WTC11 (cell line): ENCODE measurements at regions not wholly inside any gene's neighbourhood (a gene's known extent, or its start where the extent isn't known, plus 50 kb on each side); places are given as distances from the start of the nearest gene placed in this dataset.

ENCODE experiments used
- ATAC-seq: fragments of 200-7000 bp; cut with Tn5 transposase; 2 replicates; pipeline ENCODE4 v1.10.0; 2021; ENCODE audit warnings: mild to moderate bottlenecking, moderate library complexity
- CTCF ChIA-PET: fragments of 300-600 bp; sonication (Branson Sonifier 250); formaldehyde crosslinking; loops from one replicate; lab custom pipeline; 2021; ENCODE audit warnings: antibody characterized with exemption; lab: Charles Lee
- POLR2A ChIA-PET: fragments of 350-600 bp; sonication (Branson Sonifier 250); formaldehyde crosslinking; loops from one replicate; lab custom pipeline; 2021; ENCODE audit warnings: antibody characterized with exemption; lab: Charles Lee
- DNase-seq: peaks from one replicate; pipeline ENCODE4 v3.0.0; 2021; ENCODE audit warnings: low spot score
- H3K27ac Mint-ChIP-seq: 2 replicates; pipeline ENCODE4 v1.8.0; 2021; ENCODE audit warnings: mixed read lengths
- H3K27me3 Mint-ChIP-seq: 2 replicates; pipeline ENCODE4 v1.8.0; 2021; ENCODE audit warnings: low read depth, mild to moderate bottlenecking, moderate library complexity, mixed read lengths
- H3K36me3 Mint-ChIP-seq: 2 replicates; pipeline ENCODE4 v1.8.0; 2021; ENCODE audit warnings: mixed read lengths
- H3K4me1 Mint-ChIP-seq: 2 replicates; pipeline ENCODE4 v1.8.0; 2022; ENCODE audit warnings: mixed read lengths
- H3K4me3 Mint-ChIP-seq: 2 replicates; pipeline ENCODE4 v1.8.0; 2021; ENCODE audit warnings: mild to moderate bottlenecking, moderate library complexity, mixed read lengths
- H3K9me3 Mint-ChIP-seq: 2 replicates; pipeline ENCODE4 v1.8.0; 2021; ENCODE audit warnings: mixed read lengths
- CREB1 ChIP-seq: sonication (generic); formaldehyde crosslinking; IDR thresholded peaks from 2 replicates; pipeline ENCODE4 v1.8.0; 2023; ENCODE audit warnings: mild to moderate bottlenecking, missing genetic modification reagents
- CREM ChIP-seq: sonication (generic); formaldehyde crosslinking; IDR thresholded peaks from 2 replicates; pipeline ENCODE4 v1.8.1; 2022; ENCODE audit warnings: mild to moderate bottlenecking, missing genetic modification reagents, moderate library complexity
- ELF4 ChIP-seq: sonication (generic); formaldehyde crosslinking; IDR thresholded peaks from 2 replicates; pipeline ENCODE4 v1.8.1; 2022; ENCODE audit warnings: low read depth, mild to moderate bottlenecking, moderate library complexity, missing genetic modification reagents
- ESRRA ChIP-seq: sonication (generic); formaldehyde crosslinking; IDR thresholded peaks from 2 replicates; pipeline ENCODE4 v1.8.1; 2022; ENCODE audit warnings: mild to moderate bottlenecking, missing genetic modification reagents, borderline replicate concordance
- FOXK1 ChIP-seq: sonication (generic); formaldehyde crosslinking; IDR thresholded peaks from 2 replicates; pipeline ENCODE4 v1.8.0; 2022; ENCODE audit warnings: mild to moderate bottlenecking, moderate library complexity, missing genetic modification reagents
- GABPB1 ChIP-seq: sonication (generic); formaldehyde crosslinking; IDR thresholded peaks from 2 replicates; pipeline ENCODE4 v1.8.1; 2023; ENCODE audit warnings: mild to moderate bottlenecking, missing genetic modification reagents
- GRHL2 ChIP-seq: fragments of 250-450 bp; sonication (Bioruptor Pico); IDR thresholded peaks from 2 replicates; pipeline ENCODE4 v1.8.0; 2022; ENCODE audit warnings: mild to moderate bottlenecking, moderate library complexity; ENCODE audit not compliant: insufficient replicate concordance, severe bottlenecking
- GTF2I ChIP-seq: fragments of 250-450 bp; sonication (Bioruptor Pico); conservative IDR thresholded peaks from 2 replicates; pipeline ENCODE4 v1.4.0; 2021; ENCODE audit warnings: mild to moderate bottlenecking
- JAZF1 ChIP-seq: fragments of 250-450 bp; sonication (Bioruptor Pico); IDR thresholded peaks from 2 replicates; pipeline ENCODE4 v1.9.0; 2021; ENCODE audit warnings: moderate library complexity, mild to moderate bottlenecking, inconsistent platforms
- JUN ChIP-seq: sonication (generic); formaldehyde crosslinking; IDR thresholded peaks from 2 replicates; pipeline ENCODE4 v1.8.0; 2023; ENCODE audit warnings: mild to moderate bottlenecking, missing genetic modification reagents
- KAT7 ChIP-seq: sonication (generic); formaldehyde crosslinking; IDR thresholded peaks from 2 replicates; pipeline ENCODE4 v1.8.1; 2023; ENCODE audit warnings: missing genetic modification reagents, mild to moderate bottlenecking, borderline replicate concordance
- NFYB ChIP-seq: sonication (generic); formaldehyde crosslinking; conservative IDR thresholded peaks from 2 replicates; pipeline ENCODE4 v1.8.0; 2022; ENCODE audit warnings: low read depth, missing genetic modification reagents
- NR1H2 ChIP-seq: sonication (generic); formaldehyde crosslinking; IDR thresholded peaks from 2 replicates; pipeline ENCODE4 v1.9.0; 2021; ENCODE audit warnings: mild to moderate bottlenecking, moderate library complexity, missing genetic modification reagents
- OVOL2 ChIP-seq: fragments of 250-450 bp; sonication (Bioruptor Pico); IDR thresholded peaks from 2 replicates; pipeline ENCODE4 v1.9.0; 2021; ENCODE audit warnings: mild to moderate bottlenecking, borderline replicate concordance
- TEAD4 ChIP-seq: sonication (generic); formaldehyde crosslinking; IDR thresholded peaks from 2 replicates; pipeline ENCODE4 v1.8.0; 2022; ENCODE audit warnings: mild to moderate bottlenecking, missing genetic modification reagents
- ZBTB21 ChIP-seq: sonication (generic); formaldehyde crosslinking; IDR thresholded peaks from 2 replicates; pipeline ENCODE4 v1.8.1; 2023; ENCODE audit warnings: mild to moderate bottlenecking, missing genetic modification reagents, borderline replicate concordance
- ZNF121 ChIP-seq: sonication (generic); formaldehyde crosslinking; IDR thresholded peaks from 2 replicates; pipeline ENCODE4 v1.8.0; 2023; ENCODE audit warnings: missing genetic modification reagents
- ZNF138 ChIP-seq: sonication (generic); formaldehyde crosslinking; conservative IDR thresholded peaks from 2 replicates; pipeline ENCODE4 v1.8.1; 2022; ENCODE audit warnings: mild to moderate bottlenecking, moderate library complexity, missing genetic modification reagents
- ZNF416 ChIP-seq: fragments of 250-450 bp; sonication (Bioruptor Pico); IDR thresholded peaks from 2 replicates; pipeline ENCODE4 v1.9.0; 2021; ENCODE audit warnings: mild to moderate bottlenecking, inconsistent platforms
- ZNF423 ChIP-seq: fragments of 250-450 bp; sonication (Bioruptor Pico); IDR thresholded peaks from 2 replicates; pipeline ENCODE4 v2.1.2; 2022; ENCODE audit warnings: mild to moderate bottlenecking, moderate library complexity
- TF ChIP-seq, protein P1 (sequence below): sonication (generic); formaldehyde crosslinking; IDR thresholded peaks from 2 replicates; pipeline ENCODE4 v1.8.0; 2022; ENCODE audit warnings: mild to moderate bottlenecking, missing genetic modification reagents
- TF ChIP-seq, protein P2 (sequence below): sonication (generic); formaldehyde crosslinking; IDR thresholded peaks from 2 replicates; pipeline ENCODE4 v1.8.1; 2023; ENCODE audit warnings: mild to moderate bottlenecking, missing genetic modification reagents, moderate library complexity
- TF ChIP-seq, protein P3 (sequence below): fragments of 250-450 bp; sonication (Bioruptor Pico); IDR thresholded peaks from 2 replicates; pipeline ENCODE4 v1.9.0; 2021; ENCODE audit warnings: moderate library complexity, mild to moderate bottlenecking, inconsistent platforms, borderline replicate concordance
- TF ChIP-seq, protein P4 (sequence below): sonication (generic); formaldehyde crosslinking; IDR thresholded peaks from 2 replicates; pipeline ENCODE4 v1.8.1; 2023; ENCODE audit warnings: mild to moderate bottlenecking, missing genetic modification reagents, borderline replicate concordance
- TF ChIP-seq, protein P5 (sequence below): sonication (generic); formaldehyde crosslinking; IDR thresholded peaks from 2 replicates; pipeline ENCODE4 v1.8.1; 2023; ENCODE audit warnings: mild to moderate bottlenecking, missing genetic modification reagents, moderate library complexity

DNA sequence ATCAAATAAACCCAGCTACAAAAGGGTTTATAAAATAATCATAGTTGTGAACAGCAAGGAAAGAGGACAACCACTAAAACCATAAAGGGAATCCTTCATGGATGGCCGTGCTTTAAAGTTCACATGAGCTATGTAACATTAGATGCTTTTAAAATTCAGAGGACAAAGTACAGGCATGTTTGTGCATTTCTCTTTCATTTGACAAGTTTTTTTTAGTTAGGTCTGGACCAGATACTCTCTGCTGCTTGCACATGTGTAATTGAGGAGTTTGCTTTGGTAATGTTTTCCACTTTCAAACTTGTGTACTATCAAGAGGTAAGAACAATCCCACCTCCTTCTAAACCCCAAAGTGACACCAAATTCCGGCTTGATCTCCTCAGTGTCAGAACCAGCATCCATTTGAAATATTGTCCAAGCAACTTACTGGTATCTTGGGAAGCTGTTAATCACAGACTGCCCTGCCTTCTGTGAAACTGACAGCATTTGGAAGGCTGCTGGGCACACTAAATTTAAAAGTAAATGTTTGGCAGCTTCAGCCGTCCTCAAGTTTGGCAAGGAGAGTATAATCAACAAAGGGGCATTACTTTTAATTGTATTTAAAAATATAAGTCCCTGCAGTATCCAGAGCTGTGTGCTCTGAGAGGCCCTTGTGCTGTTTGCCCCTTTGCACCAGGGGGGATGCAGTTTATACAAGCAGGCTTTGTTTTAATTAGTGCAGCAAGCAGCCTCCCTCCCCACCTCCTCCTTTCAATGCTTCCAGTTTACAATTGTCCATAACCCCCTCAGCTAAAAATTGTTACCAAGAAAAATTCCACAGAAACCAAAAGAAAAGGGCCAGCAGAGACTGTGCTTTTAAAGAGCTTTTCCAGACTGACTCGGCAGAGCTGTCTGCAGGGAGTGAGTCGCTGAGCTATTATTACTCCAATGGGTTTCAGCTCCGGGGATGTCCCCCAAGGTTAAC, 328.3 kb upstream of the MPDZ start (continued):
- TF ChIP-seq, protein P1, sequence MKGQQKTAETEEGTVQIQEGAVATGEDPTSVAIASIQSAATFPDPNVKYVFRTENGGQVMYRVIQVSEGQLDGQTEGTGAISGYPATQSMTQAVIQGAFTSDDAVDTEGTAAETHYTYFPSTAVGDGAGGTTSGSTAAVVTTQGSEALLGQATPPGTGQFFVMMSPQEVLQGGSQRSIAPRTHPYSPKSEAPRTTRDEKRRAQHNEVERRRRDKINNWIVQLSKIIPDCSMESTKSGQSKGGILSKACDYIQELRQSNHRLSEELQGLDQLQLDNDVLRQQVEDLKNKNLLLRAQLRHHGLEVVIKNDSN (CRISPR knock-in tag), result no peak

DNA sequence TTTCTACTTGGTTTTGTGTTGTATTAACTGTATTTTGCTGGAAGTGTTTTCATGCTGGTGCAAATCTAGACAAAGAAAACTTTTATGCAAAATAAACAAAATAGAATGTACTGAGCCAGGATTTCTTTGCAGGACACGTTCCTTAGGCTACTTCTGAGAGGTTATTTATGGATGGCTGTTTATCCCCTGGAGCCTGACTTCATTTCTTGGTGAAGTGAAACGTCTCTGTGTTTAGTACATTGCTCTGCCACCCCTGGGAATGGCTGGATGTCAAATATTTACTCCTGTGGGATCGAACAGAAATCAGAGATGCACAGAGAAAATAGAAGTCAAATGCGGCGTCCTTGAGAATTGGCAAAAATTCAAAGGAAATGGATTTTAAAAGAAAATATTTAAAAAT, 327.1 kb upstream of the MPDZ start:
- peaks cover 4% of the 10 kb centered on the region for H3K36me3 Mint-ChIP-seq
- ChIA-PET POLR2A (no interaction called here), CTCF (no interaction called here)
- H3K27me3 Mint-ChIP-seq, result no peaks in the 10 kb centered on the region
- peaks cover 40% of the 10 kb centered on the region for H3K4me1 Mint-ChIP-seq
- peaks cover 9% of the 10 kb centered on the region for H3K9me3 Mint-ChIP-seq
- H3K4me3 Mint-ChIP-seq, result no peak overlapping the region
- TF ChIP-seq GABPB1 (CRISPR knock-in tag), result no peak
- TF ChIP-seq, protein P2, sequence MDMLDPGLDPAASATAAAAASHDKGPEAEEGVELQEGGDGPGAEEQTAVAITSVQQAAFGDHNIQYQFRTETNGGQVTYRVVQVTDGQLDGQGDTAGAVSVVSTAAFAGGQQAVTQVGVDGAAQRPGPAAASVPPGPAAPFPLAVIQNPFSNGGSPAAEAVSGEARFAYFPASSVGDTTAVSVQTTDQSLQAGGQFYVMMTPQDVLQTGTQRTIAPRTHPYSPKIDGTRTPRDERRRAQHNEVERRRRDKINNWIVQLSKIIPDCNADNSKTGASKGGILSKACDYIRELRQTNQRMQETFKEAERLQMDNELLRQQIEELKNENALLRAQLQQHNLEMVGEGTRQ (CRISPR knock-in tag), result no peak
- no peak for TF ChIP-seq GRHL2
- TF ChIP-seq GTF2I (CRISPR knock-in tag), result no peak
- TF ChIP-seq, protein P3, sequence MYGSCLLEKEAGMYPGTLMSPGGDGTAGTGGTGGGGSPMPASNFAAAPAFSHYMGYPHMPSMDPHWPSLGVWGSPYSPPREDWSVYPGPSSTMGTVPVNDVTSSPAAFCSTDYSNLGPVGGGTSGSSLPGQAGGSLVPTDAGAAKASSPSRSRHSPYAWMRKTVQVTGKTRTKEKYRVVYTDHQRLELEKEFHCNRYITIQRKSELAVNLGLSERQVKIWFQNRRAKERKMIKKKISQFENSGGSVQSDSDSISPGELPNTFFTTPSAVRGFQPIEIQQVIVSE (CRISPR knock-in tag), result no peak
- TF ChIP-seq ZNF121 (CRISPR knock-in tag), result no peak
- no peak for TF ChIP-seq NR1H2 (CRISPR knock-in tag)
- H3K27ac Mint-ChIP-seq, result no peak overlapping the region
- ATAC-seq (no peak), DNase-seq (no peak)

DNA sequence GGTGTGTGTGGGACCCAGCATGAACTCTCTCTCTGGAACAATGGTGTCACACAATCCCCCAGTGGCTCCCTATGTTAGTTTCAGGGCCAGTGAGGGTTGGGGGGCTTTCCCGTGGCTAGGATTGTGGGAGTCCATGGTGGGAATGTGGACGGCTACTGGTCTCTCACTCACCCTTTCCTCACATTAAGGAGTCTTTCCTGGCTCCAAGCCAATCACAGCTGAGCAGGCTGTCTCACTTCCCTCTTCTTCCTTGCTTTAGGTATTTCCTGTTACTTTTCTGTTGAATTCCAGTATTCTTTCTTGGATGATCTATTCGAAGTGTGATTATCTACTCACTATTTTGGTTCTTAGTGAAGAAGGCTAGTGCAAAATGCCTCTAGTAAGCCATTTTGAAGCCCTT, 324.4 kb upstream of the MPDZ start:
- ATAC-seq (no peak), DNase-seq (no peak)
- H3K27me3 Mint-ChIP-seq, result no peaks in the 10 kb centered on the region
- peaks cover 33% of the 10 kb centered on the region for H3K4me1 Mint-ChIP-seq
- H3K27ac Mint-ChIP-seq, result no peak overlapping the region
- CTCF ChIA-PET, result no interaction called here
- no peak overlapping the region for H3K4me3 Mint-ChIP-seq
- TF ChIP-seq JUN (CRISPR knock-in tag) (no peak), FOXK1 (CRISPR knock-in tag) (no peak), JAZF1 (CRISPR knock-in tag) (no peak), ZNF138 (CRISPR knock-in tag) (no peak)
- TF ChIP-seq, protein P4, sequence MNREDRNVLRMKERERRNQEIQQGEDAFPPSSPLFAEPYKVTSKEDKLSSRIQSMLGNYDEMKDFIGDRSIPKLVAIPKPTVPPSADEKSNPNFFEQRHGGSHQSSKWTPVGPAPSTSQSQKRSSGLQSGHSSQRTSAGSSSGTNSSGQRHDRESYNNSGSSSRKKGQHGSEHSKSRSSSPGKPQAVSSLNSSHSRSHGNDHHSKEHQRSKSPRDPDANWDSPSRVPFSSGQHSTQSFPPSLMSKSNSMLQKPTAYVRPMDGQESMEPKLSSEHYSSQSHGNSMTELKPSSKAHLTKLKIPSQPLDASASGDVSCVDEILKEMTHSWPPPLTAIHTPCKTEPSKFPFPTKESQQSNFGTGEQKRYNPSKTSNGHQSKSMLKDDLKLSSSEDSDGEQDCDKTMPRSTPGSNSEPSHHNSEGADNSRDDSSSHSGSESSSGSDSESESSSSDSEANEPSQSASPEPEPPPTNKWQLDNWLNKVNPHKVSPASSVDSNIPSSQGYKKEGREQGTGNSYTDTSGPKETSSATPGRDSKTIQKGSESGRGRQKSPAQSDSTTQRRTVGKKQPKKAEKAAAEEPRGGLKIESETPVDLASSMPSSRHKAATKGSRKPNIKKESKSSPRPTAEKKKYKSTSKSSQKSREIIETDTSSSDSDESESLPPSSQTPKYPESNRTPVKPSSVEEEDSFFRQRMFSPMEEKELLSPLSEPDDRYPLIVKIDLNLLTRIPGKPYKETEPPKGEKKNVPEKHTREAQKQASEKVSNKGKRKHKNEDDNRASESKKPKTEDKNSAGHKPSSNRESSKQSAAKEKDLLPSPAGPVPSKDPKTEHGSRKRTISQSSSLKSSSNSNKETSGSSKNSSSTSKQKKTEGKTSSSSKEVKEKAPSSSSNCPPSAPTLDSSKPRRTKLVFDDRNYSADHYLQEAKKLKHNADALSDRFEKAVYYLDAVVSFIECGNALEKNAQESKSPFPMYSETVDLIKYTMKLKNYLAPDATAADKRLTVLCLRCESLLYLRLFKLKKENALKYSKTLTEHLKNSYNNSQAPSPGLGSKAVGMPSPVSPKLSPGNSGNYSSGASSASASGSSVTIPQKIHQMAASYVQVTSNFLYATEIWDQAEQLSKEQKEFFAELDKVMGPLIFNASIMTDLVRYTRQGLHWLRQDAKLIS (CRISPR knock-in tag), result no peak
- peaks cover 5% of the 10 kb centered on the region; the same call in 1 of the 2 replicates for H3K9me3 Mint-ChIP-seq
- H3K36me3 Mint-ChIP-seq, result no peaks in the 10 kb centered on the region
- POLR2A ChIA-PET, result no interaction called here

DNA sequence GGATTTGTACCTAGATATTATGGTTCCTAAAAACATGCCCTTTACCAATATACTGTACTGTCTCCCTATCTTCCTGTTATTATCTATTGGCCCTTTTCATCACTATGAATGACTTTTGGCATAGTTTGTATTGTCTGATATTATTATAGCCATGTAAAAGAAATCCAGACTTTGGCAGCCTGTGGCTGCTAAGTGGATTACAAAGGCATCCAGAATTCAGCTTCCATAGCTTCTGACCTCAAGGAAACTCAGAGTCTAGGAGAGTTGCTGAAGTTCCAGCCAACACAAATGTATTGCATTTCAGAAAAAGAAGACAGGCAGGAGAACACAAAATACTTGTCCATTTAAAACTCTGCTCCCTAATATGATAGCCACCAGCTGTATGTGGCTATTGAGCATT, 319.2 kb upstream of the MPDZ start:
- Mint-ChIP-seq H3K9me3 (peaks cover 5% of the 10 kb centered on the region; the same call in 1 of the 2 replicates), H3K27me3 (no peaks in the 10 kb centered on the region), H3K27ac (no peak overlapping the region), H3K4me3 (no peak overlapping the region), H3K36me3 (no peaks in the 10 kb centered on the region), H3K4me1 (peaks cover 35% of the 10 kb centered on the region)
- ChIA-PET CTCF (interaction anchor here (0.6 kb wide), 1 partner anchor 825 kb away, joined by 3 read pairs; no protein-coding TSS in a partner anchor), POLR2A (no interaction called here)
- no peak for ATAC-seq
- no peak for DNase-seq
- no peak for TF ChIP-seq ZBTB21 (CRISPR knock-in tag)
- no peak for TF ChIP-seq ZNF416 (CRISPR knock-in tag)
- TF ChIP-seq NFYB (CRISPR knock-in tag), result no peak
- no peak for TF ChIP-seq TEAD4 (CRISPR knock-in tag)
- TF ChIP-seq, protein P5, sequence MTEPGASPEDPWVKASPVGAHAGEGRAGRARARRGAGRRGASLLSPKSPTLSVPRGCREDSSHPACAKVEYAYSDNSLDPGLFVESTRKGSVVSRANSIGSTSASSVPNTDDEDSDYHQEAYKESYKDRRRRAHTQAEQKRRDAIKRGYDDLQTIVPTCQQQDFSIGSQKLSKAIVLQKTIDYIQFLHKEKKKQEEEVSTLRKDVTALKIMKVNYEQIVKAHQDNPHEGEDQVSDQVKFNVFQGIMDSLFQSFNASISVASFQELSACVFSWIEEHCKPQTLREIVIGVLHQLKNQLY (CRISPR knock-in tag), result no peak
- TF ChIP-seq NR1H2 (CRISPR knock-in tag), result no peak
- no peak for TF ChIP-seq CREB1
- TF ChIP-seq CREM (CRISPR knock-in tag), result no peak
- TF ChIP-seq OVOL2, result no peak
- no peak for TF ChIP-seq ELF4 (CRISPR knock-in tag)
- TF ChIP-seq ZNF423 (CRISPR knock-in tag), result no peak
- TF ChIP-seq KAT7 (CRISPR knock-in tag), result no peak
- TF ChIP-seq ESRRA (CRISPR knock-in tag), result no peak
